HG03108 (cell line): ENCODE measurements at regions not wholly inside any gene's neighbourhood (a gene's known extent, or its start where the extent isn't known, plus 50 kb on each side); places are given as distances from the start of the nearest gene placed in this dataset.
"Not testable (repeated sequence)": the region's sequence is repeated elsewhere in the genome, so short reads cannot be mapped to it uniquely, and the experiment has no call there.

Source experiments
- ATAC-seq: cut with Tn5 transposase; IDR thresholded peaks from one replicate; pipeline ENCODE4 v1.9.1; 2021; ENCODE audit warnings: moderate library complexity; ENCODE audit not compliant: unreplicated experiment

GRCh38 chr4:111113591-111113990 is 490.7 kb upstream of the PITX2 start:
- no peak for ATAC-seq

GRCh38 chr4:111115881-111116280 is 493.0 kb upstream of the PITX2 start:
- no peak for ATAC-seq

GRCh38 chr4:111120191-111120590 is 497.3 kb upstream of the PITX2 start:
- no peak for ATAC-seq

- no peak for ATAC-seq
Measured at GRCh38 chr4:111126340-111126739, 503.5 kb upstream of the PITX2 start.

- no peak for ATAC-seq
Measured at GRCh38 chr4:111127841-111128240, 505.0 kb upstream of the PITX2 start.

GRCh38 chr4:111128327-111128726 is 505.4 kb upstream of the PITX2 start:
- no peak for ATAC-seq

GRCh38 chr4:111136438-111136837 is 513.6 kb upstream of the PITX2 start:
- no peak for ATAC-seq

GRCh38 chr4:111136967-111137366 is 514.1 kb upstream of the PITX2 start:
- no peak for ATAC-seq

GRCh38 chr4:111143510-111143909 is 520.6 kb upstream of the PITX2 start:
- ATAC-seq = no peak

GRCh38 chr4:111154934-111155333 is 532.1 kb upstream of the PITX2 start:
- no peak for ATAC-seq

GRCh38 chr4:111164556-111164955 is 541.7 kb upstream of the PITX2 start:
- not testable (repeated sequence) for ATAC-seq

- ATAC-seq = no peak
Measured at GRCh38 chr4:111174331-111174730, 551.5 kb upstream of the PITX2 start.

- no peak for ATAC-seq
Measured at GRCh38 chr4:111178231-111178630, 555.4 kb upstream of the PITX2 start.

GRCh38 chr4:111187108-111187507 is 564.2 kb upstream of the PITX2 start:
- ATAC-seq = no peak

- ATAC-seq = no peak
Measured at GRCh38 chr4:111198446-111198845, 575.6 kb upstream of the PITX2 start.

- ATAC-seq = no peak
Measured at GRCh38 chr4:111204797-111205196, 581.9 kb upstream of the PITX2 start.

- ATAC-seq = no peak
Measured at GRCh38 chr4:111208970-111209369, 586.1 kb upstream of the PITX2 start.

- ATAC-seq = no peak
Measured at GRCh38 chr4:111209706-111210105, 586.8 kb upstream of the PITX2 start.

- ATAC-seq = no peak
Measured at GRCh38 chr4:111210595-111210994, 587.7 kb upstream of the PITX2 start.

- ATAC-seq = no peak
Measured at GRCh38 chr4:111213531-111213930, 590.7 kb upstream of the PITX2 start.

GRCh38 chr4:111214371-111214770 is 591.5 kb upstream of the PITX2 start:
- ATAC-seq = no peak

- no peak for ATAC-seq
Measured at GRCh38 chr4:111215755-111216154, 592.9 kb upstream of the PITX2 start.

- no peak for ATAC-seq
Measured at GRCh38 chr4:111216791-111217190, 593.9 kb upstream of the PITX2 start.

GRCh38 chr4:111221371-111221770 is 598.5 kb upstream of the PITX2 start:
- ATAC-seq = no peak
